ENCODE measurements at regions not wholly inside any gene's neighbourhood (a gene's known extent, or its start where the extent isn't known, plus 50 kb on each side); places are given as distances from the start of the nearest gene placed in this dataset.
"Not testable (repeated sequence)": the region's sequence is repeated elsewhere in the genome, so short reads cannot be mapped to it uniquely, and the experiment has no call there.

- DNase-seq: no peak
- ATAC-seq: no peak
Measured at GRCh38 chr14:101080922-101081593, 177.5 kb upstream of the RTL1 start.

GRCh38 chr14:101082036-101082435 lies 178.5 kb upstream of the RTL1 start:
- ATAC-seq: no peak

GRCh38 chr14:101082436-101083384 lies 179.2 kb upstream of the RTL1 start:
- ATAC-seq (no peak), DNase-seq (no peak)

More at GRCh38 chr14:101082036-101082435, 178.5 kb upstream of the RTL1 start:
- no peak for DNase-seq

GRCh38 chr14:101083564-101084435 lies 180.3 kb upstream of the RTL1 start:
- DNase-seq (no peak), ATAC-seq (no peak)

- ATAC-seq: no peak
- DNase-seq: no peak
Measured at GRCh38 chr14:101084436-101084826, 180.9 kb upstream of the RTL1 start.

- ATAC-seq (no peak), DNase-seq (no peak)
Measured at GRCh38 chr14:101086926-101087325, 183.4 kb upstream of the RTL1 start.

GRCh38 chr14:101087614-101088394 lies 184.3 kb upstream of the RTL1 start:
- no peak for DNase-seq
- ATAC-seq: no peak

GRCh38 chr14:101088395-101088667 lies 184.8 kb upstream of the RTL1 start:
- no peak for ATAC-seq
- DNase-seq: no peak

- ATAC-seq: no peak
- no peak for DNase-seq
Measured at GRCh38 chr14:101088714-101089113, 185.2 kb upstream of the RTL1 start.

- not testable (repeated sequence) for ATAC-seq, DNase-seq
Measured at GRCh38 chr14:101090478-101090877, 187.0 kb upstream of the RTL1 start.

GRCh38 chr14:101090976-101091375 lies 187.5 kb upstream of the RTL1 start:
- DNase-seq (no peak), ATAC-seq (no peak)

GRCh38 chr14:101094916-101095315 lies 191.4 kb upstream of the RTL1 start:
- not testable (repeated sequence) for DNase-seq, ATAC-seq

- DNase-seq (no peak), ATAC-seq (no peak)
Measured at GRCh38 chr14:101096551-101096950, 193.0 kb upstream of the RTL1 start.

GRCh38 chr14:101097109-101097793 lies 193.7 kb upstream of the RTL1 start:
- ATAC-seq: no peak
- DNase-seq: no peak

- DNase-seq (no peak), ATAC-seq (no peak)
Measured at GRCh38 chr14:101098177-101098576, 194.7 kb upstream of the RTL1 start.

- DNase-seq (no peak), ATAC-seq (no peak)
Measured at GRCh38 chr14:101098641-101099040, 195.1 kb upstream of the RTL1 start.

- no peak for DNase-seq
Measured at GRCh38 chr14:101101456-101102056, 198.0 kb upstream of the RTL1 start.

GRCh38 chr14:101102875-101103274 lies 199.4 kb upstream of the RTL1 start:
- ATAC-seq: no peak
- DNase-seq: no peak

More at GRCh38 chr14:101101456-101102056, 198.0 kb upstream of the RTL1 start:
- no peak for ATAC-seq

- ATAC-seq: no peak
- DNase-seq: no peak
Measured at GRCh38 chr14:101103321-101103901, 199.9 kb upstream of the RTL1 start.

- ATAC-seq: no peak
- DNase-seq: no peak
Measured at GRCh38 chr14:101104485-101104884, 201.0 kb upstream of the RTL1 start.
